ENCODE measurements at regions not wholly inside any gene's neighbourhood (a gene's known extent, or its start where the extent isn't known, plus 50 kb on each side); places are given as distances from the start of the nearest gene placed in this dataset.

DNA sequence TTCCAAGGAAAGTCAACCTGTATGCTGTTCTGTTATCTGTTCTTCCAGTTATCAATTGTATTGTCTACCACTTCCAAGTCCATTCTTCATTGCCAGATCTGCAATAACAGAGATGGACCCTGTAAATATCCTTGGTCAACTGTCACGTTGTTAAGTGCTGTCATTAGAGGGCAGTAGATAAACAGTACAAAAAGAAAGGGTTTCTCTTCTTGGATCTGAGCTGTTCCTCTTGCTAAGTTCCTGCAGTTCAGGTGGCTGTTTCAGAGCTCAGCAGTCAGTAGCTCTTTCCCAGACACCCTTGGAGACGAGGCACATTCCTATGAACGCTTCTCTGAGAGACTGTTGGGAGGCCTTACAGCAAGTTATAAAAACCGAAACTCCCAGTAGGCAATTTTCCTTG is 957.1 kb upstream of the CHAC2 start:
- TF ChIP-seq CTCF (optimal IDR thresholded peaks at IDR 0.05 in 1 of 3, IDR thresholded peaks at IDR 0.05 in 1 of 3, conservative IDR thresholded peaks at IDR 0.05 in 1 of 3; ENCODE audit: extremely low read depth in 1 of 3, insufficient read depth in 2 of 3, low read length in 3 of 3) (peak in 2 of 3 experiments; percentile 5 to 17), EZH2 (IDR thresholded peaks at IDR 0.05; ENCODE audit: low read length) (no peak)
